GM18505 (cell line): ENCODE measurements at regions not wholly inside any gene's neighbourhood (a gene's known extent, or its start where the extent isn't known, plus 50 kb on each side); places are given as distances from the start of the nearest gene placed in this dataset.

Source experiments
- ATAC-seq: cut with Tn5 transposase; IDR thresholded peaks from one replicate; pipeline ENCODE4 v1.9.1; 2021; ENCODE audit not compliant: unreplicated experiment
- POLR2A ChIP-seq: IDR thresholded peaks from 4 replicates; pipeline ENCODE4 v1.6.1; 2011; ENCODE audit warnings: borderline replicate concordance; ENCODE audit not compliant: insufficient read depth, insufficient read length; ENCODE audit errors: extremely low read depth

DNA sequence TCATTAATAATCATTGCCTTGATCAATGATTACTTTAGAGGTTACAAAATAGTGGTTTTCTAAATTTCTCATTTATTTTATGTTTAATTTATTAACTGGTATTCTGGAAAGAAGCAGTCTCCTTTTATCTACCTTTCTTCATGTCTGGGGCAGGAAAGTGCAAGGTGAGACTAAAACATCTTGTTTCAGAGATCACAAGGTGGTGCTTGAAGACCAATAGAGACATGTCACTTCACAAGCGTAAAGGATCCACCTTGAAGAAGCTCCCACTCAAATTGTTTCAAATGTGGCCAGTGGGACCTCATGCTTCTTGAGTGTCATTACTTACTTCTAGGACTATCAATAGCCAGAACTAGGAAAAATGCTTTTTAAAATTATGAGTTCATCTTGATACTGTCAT, 1568.7 kb downstream of the RPA4 start:
- no peak for TF ChIP-seq POLR2A
- ATAC-seq, result no peak

DNA sequence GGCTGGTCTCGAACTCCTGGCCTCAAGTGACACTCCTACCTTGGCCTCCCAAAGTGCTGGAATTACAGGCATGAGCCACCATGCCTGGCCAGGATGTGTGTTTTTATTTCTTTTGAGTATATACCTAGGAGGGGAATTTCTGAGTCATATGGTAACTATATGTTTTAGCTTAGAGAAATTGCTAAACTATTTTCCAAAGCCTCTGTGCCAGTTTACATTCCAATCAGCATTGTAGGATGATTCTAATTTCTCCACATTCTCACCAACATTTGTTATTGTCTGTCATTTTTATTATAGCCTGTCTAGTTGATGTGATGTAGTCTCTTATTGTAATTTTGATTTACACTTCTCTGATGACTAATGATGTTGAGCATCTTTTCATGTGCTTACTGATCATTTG, 1576.0 kb downstream of the RPA4 start:
- TF ChIP-seq POLR2A, result no peak
- ATAC-seq, result no peak

DNA sequence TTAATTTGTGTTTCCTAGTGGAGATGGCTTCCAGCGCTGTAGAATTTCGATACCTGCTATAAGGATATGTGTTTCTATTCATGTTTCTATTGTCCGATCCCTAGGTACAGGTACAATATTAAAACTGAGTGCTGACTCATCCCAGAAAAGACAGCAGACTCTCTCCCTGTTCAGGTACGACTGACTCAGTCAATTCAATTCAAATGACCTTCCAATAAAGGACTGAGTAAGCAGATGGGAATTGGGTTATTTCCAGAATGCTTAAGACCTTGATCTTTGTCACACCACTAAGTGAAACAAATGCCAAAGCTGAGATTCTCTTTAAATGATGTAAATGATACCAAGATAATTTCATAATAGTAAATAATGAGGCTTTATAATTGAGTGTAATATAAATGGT, 1596.9 kb downstream of the RPA4 start:
- ATAC-seq, result no peak

DNA sequence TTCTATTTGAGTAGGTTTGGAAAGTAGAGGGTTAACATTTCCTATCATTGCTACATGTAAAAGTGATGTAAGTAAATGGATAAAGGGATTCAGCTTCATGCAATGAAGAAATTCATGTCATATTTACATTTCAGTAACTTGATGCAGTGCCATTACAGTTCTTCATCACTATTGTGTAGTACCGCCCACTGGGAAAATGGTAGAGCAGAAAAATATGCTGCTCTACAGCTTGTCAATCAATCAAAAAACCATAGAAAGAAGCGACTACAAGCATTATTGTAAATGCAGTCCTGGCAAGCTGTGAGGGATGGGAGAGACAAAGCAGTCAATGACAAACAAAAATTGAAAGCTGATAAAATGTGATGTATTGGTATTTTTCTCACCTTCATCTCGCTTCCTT, 1597.9 kb downstream of the RPA4 start:
- no peak for TF ChIP-seq POLR2A
- no peak for ATAC-seq

More for the DNA sequence above, 1596.9 kb downstream of the RPA4 start:
- no peak for TF ChIP-seq POLR2A

DNA sequence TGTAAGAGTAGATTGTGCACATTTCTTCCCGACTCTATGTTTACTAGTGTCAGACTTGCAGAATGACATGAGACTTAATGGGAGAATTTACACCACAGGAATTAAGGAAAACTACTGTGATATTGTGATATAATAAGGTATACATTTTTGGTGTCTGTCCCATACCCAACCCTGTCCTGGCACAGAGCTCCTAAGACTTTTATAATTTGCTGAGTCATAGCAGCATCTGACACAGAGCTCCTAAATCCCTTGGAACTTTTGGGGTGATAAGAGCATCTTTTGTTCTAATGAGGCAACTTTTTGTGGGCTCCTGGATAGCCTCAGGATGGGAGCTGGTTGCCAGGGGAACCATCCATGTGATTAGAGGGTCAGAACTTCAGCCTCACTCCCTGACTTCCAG, 1607.0 kb downstream of the RPA4 start:
- ATAC-seq, result no peak
- no peak for TF ChIP-seq POLR2A

DNA sequence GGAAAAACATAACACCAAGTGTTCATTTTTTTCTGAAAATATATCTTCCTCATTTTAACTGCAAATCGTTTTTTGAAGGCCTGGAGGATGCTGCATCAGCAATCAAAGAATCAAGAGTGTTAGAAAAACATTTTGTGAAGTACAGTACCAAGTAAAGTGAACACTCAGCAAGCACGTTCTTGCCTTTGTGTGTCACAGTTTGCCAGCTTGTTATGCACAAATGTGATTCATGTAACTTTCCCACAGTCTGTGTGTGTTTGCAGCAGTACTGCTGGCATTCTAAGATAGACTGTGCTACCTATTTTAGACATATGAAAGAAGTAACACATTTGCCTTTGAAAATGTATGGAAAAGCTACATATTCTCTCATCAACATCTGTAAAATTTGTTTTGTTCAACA, 1617.7 kb downstream of the RPA4 start:
- no peak for ATAC-seq
- TF ChIP-seq POLR2A, result no peak

DNA sequence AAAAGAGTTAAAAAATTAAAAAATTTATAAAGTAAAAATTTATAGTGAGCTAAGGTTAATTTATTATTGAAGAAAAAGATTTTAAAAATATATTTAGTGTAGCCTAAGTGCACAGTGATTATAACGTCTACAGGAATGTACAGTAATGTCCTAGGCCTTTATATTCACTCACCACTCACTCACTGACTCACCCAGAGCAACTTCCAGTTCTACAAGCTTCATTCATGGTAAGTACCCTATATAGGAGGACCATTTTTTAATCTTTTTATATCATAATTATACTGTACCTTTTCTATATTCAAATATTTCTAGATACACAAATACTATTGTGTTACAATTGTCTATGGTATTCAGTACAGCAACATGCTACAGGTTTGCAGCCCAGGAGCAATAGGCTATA, 1623.2 kb downstream of the RPA4 start:
- no peak for ATAC-seq
- no peak for TF ChIP-seq POLR2A

DNA sequence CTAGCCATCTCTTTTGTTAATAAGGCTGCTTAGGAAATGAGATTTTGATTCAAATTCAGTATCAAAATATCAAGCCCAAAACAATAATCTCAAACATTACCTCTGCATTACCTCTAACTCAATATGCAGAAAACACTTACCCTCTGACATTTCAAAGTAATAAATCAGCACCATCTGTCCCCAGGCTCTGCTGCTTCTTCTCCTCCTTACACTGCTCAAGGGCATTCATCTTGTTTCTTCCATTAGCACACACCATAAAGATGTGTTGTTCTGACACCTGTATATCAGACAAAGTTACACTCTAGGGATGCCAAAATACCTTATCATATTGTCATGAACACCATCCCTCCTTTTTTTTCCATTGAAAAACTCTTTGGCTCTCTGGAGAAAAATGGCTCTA, 1630.3 kb downstream of the RPA4 start:
- no peak for ATAC-seq
- no peak for TF ChIP-seq POLR2A

DNA sequence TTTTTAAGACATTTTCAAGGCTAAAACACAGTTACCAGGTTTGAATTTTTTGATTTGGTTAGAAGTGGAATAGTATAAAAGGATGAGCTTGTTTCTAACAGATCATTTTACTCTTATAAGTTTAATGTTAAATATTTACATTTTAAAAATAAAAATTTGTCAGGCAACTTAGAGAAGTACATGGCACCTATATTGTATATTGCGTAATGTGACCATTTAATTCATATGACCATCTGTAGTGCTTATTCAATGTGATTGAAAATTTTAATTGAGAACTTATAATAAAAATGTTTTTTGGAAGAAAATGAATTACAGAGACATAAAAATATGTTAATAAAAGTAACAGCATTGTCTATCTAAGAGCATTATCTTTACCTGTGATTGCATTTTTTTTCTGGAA, 1632.4 kb downstream of the RPA4 start:
- TF ChIP-seq POLR2A, result no peak
- no peak for ATAC-seq

DNA sequence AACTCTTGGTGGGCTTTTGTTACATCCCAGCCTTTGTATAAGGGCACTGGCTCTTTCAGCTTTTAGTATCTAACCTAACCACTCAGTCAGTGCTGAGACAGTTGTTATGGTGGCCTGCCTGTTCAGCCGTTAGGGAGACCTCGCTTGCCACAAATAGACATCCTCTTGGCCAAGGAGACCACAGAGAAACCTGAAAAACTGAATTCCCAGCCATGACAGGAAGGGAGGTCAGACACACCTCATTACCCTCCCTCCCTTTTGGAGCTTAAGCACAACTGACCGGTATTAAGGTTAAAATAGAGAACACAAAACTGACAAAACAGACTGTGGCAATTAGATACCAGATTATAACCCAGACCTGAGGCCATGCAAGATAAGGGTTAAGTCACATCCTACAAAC, 1639.3 kb downstream of the RPA4 start:
- no peak for TF ChIP-seq POLR2A
- no peak for ATAC-seq

DNA sequence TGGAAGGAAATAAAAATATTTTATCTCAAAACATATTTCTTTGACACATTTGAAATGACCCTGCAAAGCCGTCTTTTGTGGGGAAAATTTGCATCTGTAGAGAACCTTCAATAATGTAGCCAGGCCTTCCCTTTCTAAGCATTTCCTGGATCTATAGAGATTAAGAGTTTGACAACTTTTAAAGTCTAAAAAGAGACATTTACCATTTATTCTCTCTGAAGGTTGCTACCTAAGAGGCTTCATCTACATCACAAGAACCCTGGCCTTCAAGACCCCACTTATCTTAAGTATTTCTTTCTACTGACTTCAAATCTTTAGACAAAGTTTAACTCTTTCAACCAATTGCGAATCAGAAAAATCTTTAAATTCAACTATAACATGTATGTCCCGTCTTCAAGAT, 1639.8 kb downstream of the RPA4 start:
- ATAC-seq, result no peak
- no peak for TF ChIP-seq POLR2A

DNA sequence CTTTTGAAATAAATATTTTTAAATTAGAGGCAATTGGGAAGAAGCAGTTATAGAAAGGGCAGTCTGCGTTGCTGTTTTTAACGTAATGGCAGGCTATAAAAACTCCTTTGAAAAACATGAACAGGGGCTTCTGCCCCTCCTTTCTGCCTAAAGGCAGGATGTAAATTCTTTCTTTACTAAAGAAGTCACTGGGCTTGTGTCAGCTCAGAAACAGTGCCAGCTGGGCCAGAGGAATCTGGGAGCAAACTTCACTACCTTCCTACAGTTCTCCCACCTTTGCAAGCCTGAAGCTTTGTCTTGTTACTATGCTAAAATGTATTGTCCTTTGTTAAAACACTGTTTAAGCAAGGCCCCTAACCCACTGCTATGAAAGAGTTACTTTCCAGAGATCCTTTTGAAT, 1664.8 kb downstream of the RPA4 start:
- ATAC-seq, result no peak

DNA sequence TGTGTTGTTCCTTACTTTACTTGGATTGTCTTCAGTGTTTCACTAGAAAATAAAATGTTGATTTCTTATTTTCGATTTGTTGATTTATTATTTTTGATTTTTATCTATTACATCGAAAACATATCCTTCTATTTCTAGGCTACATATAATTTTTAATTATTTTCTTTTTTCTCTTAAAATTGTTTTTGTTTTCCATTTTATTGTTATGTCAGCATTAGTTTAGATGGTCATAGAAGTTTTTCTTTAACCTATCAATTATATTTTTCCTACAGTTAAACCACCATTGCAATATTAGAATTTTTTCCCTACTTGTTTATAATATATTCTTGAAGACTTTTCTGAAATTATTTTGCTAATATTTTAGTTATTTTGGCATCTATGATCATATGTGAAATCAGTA, 1685.1 kb downstream of the RPA4 start:
- TF ChIP-seq POLR2A, result no peak
- ATAC-seq, result no peak

More for the DNA sequence above, 1664.8 kb downstream of the RPA4 start:
- TF ChIP-seq POLR2A, result no peak

DNA sequence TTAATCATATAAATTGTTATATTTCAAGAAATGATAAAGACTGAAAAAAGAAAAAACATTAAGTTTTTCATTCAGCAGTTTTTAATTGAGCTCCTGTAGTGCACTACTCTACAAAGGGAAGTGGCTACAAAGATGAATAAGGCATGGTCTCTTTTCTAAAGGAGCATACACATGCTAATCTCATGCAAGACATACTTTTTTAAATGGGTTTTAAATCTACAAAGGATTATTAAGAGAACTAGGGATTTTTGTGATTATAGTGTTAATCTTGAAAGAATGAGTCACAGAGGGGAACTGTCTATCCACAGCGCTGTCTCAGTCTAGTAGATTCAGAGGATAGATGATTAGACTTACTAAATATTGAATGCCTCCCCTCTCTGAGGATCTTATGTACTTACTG, 1722.2 kb downstream of the RPA4 start:
- no peak for TF ChIP-seq POLR2A
- ATAC-seq, result no peak

DNA sequence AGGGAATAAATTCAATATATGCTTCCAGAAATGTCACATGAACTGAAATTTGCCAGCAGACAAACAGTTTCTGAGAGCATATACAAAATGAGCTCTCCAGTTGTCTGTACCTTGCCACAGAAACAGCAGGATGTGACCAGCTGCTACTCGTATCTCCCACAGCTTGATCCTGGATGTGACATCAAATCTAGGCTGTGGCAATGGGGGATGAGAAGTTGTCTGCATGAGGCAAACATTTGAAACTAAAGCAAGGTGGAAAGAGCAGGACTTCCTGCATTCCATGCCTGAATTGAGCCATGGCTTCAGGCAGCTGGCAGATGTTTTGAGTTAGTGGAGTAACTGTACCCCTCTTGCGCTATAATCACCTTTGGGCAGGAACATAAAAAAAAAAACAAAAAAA, 1724.0 kb downstream of the RPA4 start:
- no peak for ATAC-seq
- TF ChIP-seq POLR2A, result no peak
